Caco-2 (cell line): ENCODE measurements at regions not wholly inside any gene's neighbourhood (a gene's known extent, or its start where the extent isn't known, plus 50 kb on each side); places are given as distances from the start of the nearest gene placed in this dataset.

Experiments
- BruUV-seq: library from RNA; stranded (reverse); fragments of 400-500 nt; replicated peaks from 2 replicates; lab custom pipeline; 2021; lab: Mats Ljungman, UMichigan
- CTCF ChIA-PET: fragments of 300-600 bp; sonication (Branson Sonifier 250); formaldehyde crosslinking; loops from one replicate; lab custom pipeline; 2022; ENCODE audit warnings: antibody characterized with exemption; lab: Charles Lee
- POLR2A ChIA-PET: fragments of 300-600 bp; sonication (Branson Sonifier 250); formaldehyde crosslinking; loops from one replicate; lab custom pipeline; 2022; ENCODE audit warnings: antibody characterized with exemption; lab: Charles Lee
- DNase-seq, 2 experiments: peaks; one replicate each; pipeline versions ENCODE4 v3.0.0 to v3.0.0-alpha.2; 2020 to 2022
- H3K27me3 ChIP-seq: replicated peaks from 2 replicates; pipeline ENCODE4 v1.6.0; 2011; ENCODE audit warnings: low read length; ENCODE audit not compliant: control insufficient read depth, insufficient read depth
- H3K36me3 ChIP-seq: 2 replicates; pipeline ENCODE4 v1.5.1; 2011; ENCODE audit warnings: low read length; ENCODE audit not compliant: control insufficient read depth, insufficient read depth
- H3K4me1 ChIP-seq: fragments of 250-450 bp; sonication (Bioruptor Pico); 2 replicates; pipeline ENCODE4 v1.5.1; 2020; ENCODE audit warnings: mild to moderate bottlenecking
- H3K4me3 ChIP-seq: 2 replicates; pipeline ENCODE4 v1.5.1; 2011; ENCODE audit warnings: low read depth, mild to moderate bottlenecking, control low read depth, low read length
- H3K9me3 ChIP-seq: fragments of 250-450 bp; sonication (Bioruptor Pico); 2 replicates; pipeline ENCODE4 v1.5.1; 2020; ENCODE audit warnings: mild to moderate bottlenecking, moderate library complexity
- H3K27ac Mint-ChIP-seq: one replicate; pipeline ENCODE4 v1.8.0; 2022; ENCODE audit warnings: mixed read lengths; ENCODE audit not compliant: unreplicated experiment
- H3K27me3 Mint-ChIP-seq: one replicate; pipeline ENCODE4 v1.8.0; 2022; ENCODE audit warnings: mixed read lengths; ENCODE audit not compliant: insufficient read depth, unreplicated experiment
- H3K36me3 Mint-ChIP-seq: one replicate; pipeline ENCODE4 v1.8.0; 2022; ENCODE audit warnings: mild to moderate bottlenecking, mixed read lengths; ENCODE audit not compliant: insufficient read depth, unreplicated experiment
- H3K4me1 Mint-ChIP-seq: one replicate; pipeline ENCODE4 v1.8.0; 2022; ENCODE audit warnings: low read depth, mixed read lengths; ENCODE audit not compliant: unreplicated experiment
- H3K4me3 Mint-ChIP-seq: one replicate; pipeline ENCODE4 v1.8.0; 2022; ENCODE audit warnings: mild to moderate bottlenecking, moderate library complexity, mixed read lengths; ENCODE audit not compliant: unreplicated experiment
- H3K9me3 Mint-ChIP-seq: one replicate; pipeline ENCODE4 v1.8.0; 2022; ENCODE audit warnings: mixed read lengths; ENCODE audit not compliant: unreplicated experiment
- intact Hi-C: fragments of 100-400 bp; cut with micrococcal nuclease; formaldehyde crosslinking; loops from one replicate; pipeline ENCODE4 v1.10.0; 2022; ENCODE audit not compliant: unreplicated experiment
- TF ChIP-seq, protein P1 (sequence below), 2 experiments: fragments of 200-600 bp in 1 of 2; IDR thresholded peaks; 1 replicate in 1 of 2; 2 replicates in 1 of 2; pipeline versions ENCODE4 v1.5.1 to v1.8.0; 2011 to 2022; ENCODE audit warnings: antibody characterized with exemption in 1 of 2, control low read depth in 1 of 2, inconsistent platforms in 1 of 2, low read depth in 1 of 2, low read length in 1 of 2, mild to moderate bottlenecking in 1 of 2, moderate library complexity in 1 of 2; ENCODE audit not compliant: insufficient read depth in 1 of 2, severe bottlenecking in 1 of 2, unreplicated experiment in 1 of 2

DNA sequence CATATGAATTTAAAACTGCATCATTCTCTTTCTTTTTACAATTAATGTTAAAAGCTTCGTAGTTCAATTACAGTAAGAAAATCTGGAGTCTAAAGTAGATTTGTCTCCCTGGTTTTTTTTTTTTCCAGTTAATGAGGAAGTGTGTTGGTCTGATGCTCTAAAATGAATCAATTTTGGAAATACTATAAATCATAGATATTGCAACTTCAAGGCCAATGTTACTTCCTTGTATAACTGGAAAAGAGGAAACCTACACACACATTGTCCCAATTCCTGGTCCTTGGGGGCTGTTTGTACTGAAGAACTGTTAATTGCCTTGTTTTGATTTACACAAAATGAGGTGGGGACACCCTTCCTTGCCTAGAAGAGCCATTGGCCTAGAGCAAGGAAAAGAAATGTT is 107.2 kb downstream of the RGS2 start:
- TF ChIP-seq, protein P1, sequence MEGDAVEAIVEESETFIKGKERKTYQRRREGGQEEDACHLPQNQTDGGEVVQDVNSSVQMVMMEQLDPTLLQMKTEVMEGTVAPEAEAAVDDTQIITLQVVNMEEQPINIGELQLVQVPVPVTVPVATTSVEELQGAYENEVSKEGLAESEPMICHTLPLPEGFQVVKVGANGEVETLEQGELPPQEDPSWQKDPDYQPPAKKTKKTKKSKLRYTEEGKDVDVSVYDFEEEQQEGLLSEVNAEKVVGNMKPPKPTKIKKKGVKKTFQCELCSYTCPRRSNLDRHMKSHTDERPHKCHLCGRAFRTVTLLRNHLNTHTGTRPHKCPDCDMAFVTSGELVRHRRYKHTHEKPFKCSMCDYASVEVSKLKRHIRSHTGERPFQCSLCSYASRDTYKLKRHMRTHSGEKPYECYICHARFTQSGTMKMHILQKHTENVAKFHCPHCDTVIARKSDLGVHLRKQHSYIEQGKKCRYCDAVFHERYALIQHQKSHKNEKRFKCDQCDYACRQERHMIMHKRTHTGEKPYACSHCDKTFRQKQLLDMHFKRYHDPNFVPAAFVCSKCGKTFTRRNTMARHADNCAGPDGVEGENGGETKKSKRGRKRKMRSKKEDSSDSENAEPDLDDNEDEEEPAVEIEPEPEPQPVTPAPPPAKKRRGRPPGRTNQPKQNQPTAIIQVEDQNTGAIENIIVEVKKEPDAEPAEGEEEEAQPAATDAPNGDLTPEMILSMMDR (IDR thresholded peaks at IDR 0.05; ENCODE audit: insufficient read depth in 1 of 2, low read depth in 1 of 2, low read length in 1 of 2, severe bottlenecking in 1 of 2, unreplicated experiment in 1 of 2): no peak
- no TSS peak for BruUV-seq
- no peak for DNase-seq
- POLR2A ChIA-PET: no interaction called here
- Histone ChIP-seq H3K4me1 (no peaks in the 10 kb centered on the region), H3K4me3 (no peak overlapping the region), H3K36me3 (no peaks in the 10 kb centered on the region), H3K9me3 (no peaks in the 10 kb centered on the region), H3K27me3 (no peaks in the 10 kb centered on the region)
- intact Hi-C loops: no loop called here
- Mint-ChIP-seq H3K9me3 (peaks cover 9% of the 10 kb centered on the region), H3K4me1 (peaks cover 5% of the 10 kb centered on the region), H3K27ac (no peak overlapping the region), H3K4me3 (no peak overlapping the region), H3K27me3 (peaks cover 2% of the 10 kb centered on the region), H3K36me3 (no peaks in the 10 kb centered on the region)
- CTCF ChIA-PET: no interaction called here

DNA sequence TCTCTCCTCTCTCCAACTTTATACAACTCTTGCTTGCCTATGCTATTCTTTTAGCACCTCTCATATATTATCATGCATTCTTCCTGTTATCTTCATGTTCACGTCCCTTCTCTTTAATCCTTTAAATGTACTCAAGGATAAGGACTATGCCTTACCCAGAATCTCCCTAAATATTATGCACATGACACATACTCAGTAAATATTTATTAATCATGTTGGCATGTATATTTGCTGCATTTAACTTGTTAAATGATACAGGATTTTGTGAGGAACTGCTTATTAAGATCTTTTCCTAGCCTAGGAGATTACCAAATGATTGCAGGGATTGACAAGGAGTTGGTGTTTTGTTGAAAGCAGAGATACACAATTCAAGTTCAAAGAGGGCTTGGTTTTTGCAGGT is 109.4 kb downstream of the RGS2 start:
- ChIA-PET POLR2A (no interaction called here), CTCF (no interaction called here)
- no peaks in the 10 kb centered on the region for H3K9me3 ChIP-seq
- H3K36me3 ChIP-seq: no peaks in the 10 kb centered on the region
- intact Hi-C loops: no loop called here
- H3K4me1 Mint-ChIP-seq: no peaks in the 10 kb centered on the region
- H3K9me3 Mint-ChIP-seq: no peaks in the 10 kb centered on the region
- DNase-seq: no peak
- BruUV-seq: no TSS peak
- H3K4me3 ChIP-seq: no peak overlapping the region
- H3K4me1 ChIP-seq: no peaks in the 10 kb centered on the region
- no peaks in the 10 kb centered on the region for H3K27me3 ChIP-seq
- TF ChIP-seq, protein P1 (IDR thresholded peaks at IDR 0.05; ENCODE audit: insufficient read depth in 1 of 2, low read depth in 1 of 2, low read length in 1 of 2, severe bottlenecking in 1 of 2, unreplicated experiment in 1 of 2): no peak
- H3K27me3 Mint-ChIP-seq: no peaks in the 10 kb centered on the region
- no peak overlapping the region for H3K4me3 Mint-ChIP-seq
- no peak overlapping the region for H3K27ac Mint-ChIP-seq
- no peaks in the 10 kb centered on the region for H3K36me3 Mint-ChIP-seq

GRCh38 chr1:192920412-192920811 is 111.6 kb downstream of the RGS2 start:
- POLR2A ChIA-PET: no interaction called here

More at GRCh38 chr1:192920412-192920811, 111.6 kb downstream of the RGS2 start:
- H3K27me3 Mint-ChIP-seq: no peaks in the 10 kb centered on the region
- DNase-seq: no peak
- intact Hi-C loops: no loop called here
- H3K36me3 ChIP-seq: no peaks in the 10 kb centered on the region
- H3K27ac Mint-ChIP-seq: no peak overlapping the region
- no peaks in the 10 kb centered on the region for H3K4me1 Mint-ChIP-seq
- no peaks in the 10 kb centered on the region for H3K27me3 ChIP-seq
- no peaks in the 10 kb centered on the region for H3K4me1 ChIP-seq
- no peaks in the 10 kb centered on the region for H3K9me3 ChIP-seq
- H3K4me3 Mint-ChIP-seq: no peak overlapping the region
- CTCF ChIA-PET: no interaction called here
- H3K4me3 ChIP-seq: no peak overlapping the region
- no peaks in the 10 kb centered on the region for H3K9me3 Mint-ChIP-seq
- no peaks in the 10 kb centered on the region for H3K36me3 Mint-ChIP-seq
- TF ChIP-seq, protein P1 (IDR thresholded peaks at IDR 0.05; ENCODE audit: insufficient read depth in 1 of 2, low read depth in 1 of 2, low read length in 1 of 2, severe bottlenecking in 1 of 2, unreplicated experiment in 1 of 2): no peak
- BruUV-seq: no TSS peak
